Stimulated activated CD4-positive, alpha-beta T cell treated with anti-CD3 and anti-CD28 coated beads, Interleukin-1b, Interleukin-23, amount 100 ng/mL, for 48 hours (primary cell): ENCODE measurements at regions not wholly inside any gene's neighbourhood (a gene's known extent, or its start where the extent isn't known, plus 50 kb on each side); places are given as distances from the start of the nearest gene placed in this dataset.
"Not testable (repeated sequence)": the region's sequence is repeated elsewhere in the genome, so short reads cannot be mapped to it uniquely, and the experiment has no call there.

Experiments used
- DNase-seq: peaks from one replicate; pipeline ENCODE4 v3.0.0-alpha.2; 2020

GRCh38 chr9:113665064-113665463 is 201.5 kb downstream of the RGS3 start:
- no peak for DNase-seq

GRCh38 chr9:113665756-113666155 is 202.2 kb downstream of the RGS3 start:
- no peak for DNase-seq

- no peak for DNase-seq
Observed at GRCh38 chr9:113668061-113668460, 204.5 kb downstream of the RGS3 start.

- no peak for DNase-seq
Observed at GRCh38 chr9:113669522-113670115, 206.1 kb downstream of the RGS3 start.

GRCh38 chr9:113673726-113674125 is 202.4 kb upstream of the ZNF618 start:
- no peak for DNase-seq

GRCh38 chr9:113674436-113674835 is 201.7 kb upstream of the ZNF618 start:
- DNase-seq: no peak

- DNase-seq: no peak
Observed at GRCh38 chr9:113675475-113675941, 200.6 kb upstream of the ZNF618 start.

GRCh38 chr9:113677057-113677456 is 199.1 kb upstream of the ZNF618 start:
- DNase-seq: no peak

- no peak for DNase-seq
Observed at GRCh38 chr9:113677569-113677968, 198.5 kb upstream of the ZNF618 start.

- no peak for DNase-seq
Observed at GRCh38 chr9:113678119-113678858, 197.8 kb upstream of the ZNF618 start.

GRCh38 chr9:113678859-113679256 is 197.3 kb upstream of the ZNF618 start:
- no peak for DNase-seq

- peak; percentile 43 for DNase-seq
Observed at GRCh38 chr9:113682297-113682771, 193.8 kb upstream of the ZNF618 start.

GRCh38 chr9:113685636-113686035 is 190.5 kb upstream of the ZNF618 start:
- DNase-seq: not testable (repeated sequence)

GRCh38 chr9:113687107-113687679 is 188.9 kb upstream of the ZNF618 start:
- no peak for DNase-seq

GRCh38 chr9:113687680-113688371 is 188.3 kb upstream of the ZNF618 start:
- DNase-seq: no peak

- no peak for DNase-seq
Observed at GRCh38 chr9:113690055-113690740, 185.9 kb upstream of the ZNF618 start.

- no peak for DNase-seq
Observed at GRCh38 chr9:113692256-113692655, 183.9 kb upstream of the ZNF618 start.

GRCh38 chr9:113694912-113695311 is 181.2 kb upstream of the ZNF618 start:
- no peak for DNase-seq

- DNase-seq: no peak
Observed at GRCh38 chr9:113695440-113695851, 180.7 kb upstream of the ZNF618 start.

- no peak for DNase-seq
Observed at GRCh38 chr9:113695901-113696300, 180.2 kb upstream of the ZNF618 start.

- no peak for DNase-seq
Observed at GRCh38 chr9:113701774-113702755, 174.0 kb upstream of the ZNF618 start.
